IPS-20b (cell line): ENCODE measurements at regions not wholly inside any gene's neighbourhood (a gene's known extent, or its start where the extent isn't known, plus 50 kb on each side); places are given as distances from the start of the nearest gene placed in this dataset.

Source experiments
- H3K27ac ChIP-seq: one replicate; pipeline ENCODE4 v1.5.1; 2013; ENCODE audit warnings: low read length
- H3K27me3 ChIP-seq: 2 replicates; pipeline ENCODE4 v1.6.1; 2013; ENCODE audit warnings: mild to moderate bottlenecking, low read length, inconsistent platforms; ENCODE audit not compliant: insufficient read depth
- H3K36me3 ChIP-seq: 2 replicates; pipeline ENCODE4 v1.6.1; 2013; ENCODE audit warnings: low read depth, mild to moderate bottlenecking, inconsistent platforms, low read length, moderate library complexity; ENCODE audit not compliant: insufficient read depth
- H3K4me1 ChIP-seq: 2 replicates; pipeline ENCODE4 v1.6.1; 2013; ENCODE audit warnings: mild to moderate bottlenecking, control low read depth, inconsistent platforms, low read length, moderate library complexity; ENCODE audit not compliant: insufficient read depth
- H3K4me3 ChIP-seq: 2 replicates; pipeline ENCODE4 v1.5.1; 2013; ENCODE audit warnings: mild to moderate bottlenecking, low read length, inconsistent platforms
- H3K9ac ChIP-seq: 2 replicates; pipeline ENCODE4 v1.6.1; 2013; ENCODE audit warnings: low read depth, mild to moderate bottlenecking, inconsistent platforms, low read length, moderate library complexity
- H3K9me3 ChIP-seq: 2 replicates; pipeline ENCODE4 v1.6.1; 2013; ENCODE audit warnings: mild to moderate bottlenecking, low read depth, low read length, inconsistent platforms; ENCODE audit not compliant: insufficient read depth

DNA sequence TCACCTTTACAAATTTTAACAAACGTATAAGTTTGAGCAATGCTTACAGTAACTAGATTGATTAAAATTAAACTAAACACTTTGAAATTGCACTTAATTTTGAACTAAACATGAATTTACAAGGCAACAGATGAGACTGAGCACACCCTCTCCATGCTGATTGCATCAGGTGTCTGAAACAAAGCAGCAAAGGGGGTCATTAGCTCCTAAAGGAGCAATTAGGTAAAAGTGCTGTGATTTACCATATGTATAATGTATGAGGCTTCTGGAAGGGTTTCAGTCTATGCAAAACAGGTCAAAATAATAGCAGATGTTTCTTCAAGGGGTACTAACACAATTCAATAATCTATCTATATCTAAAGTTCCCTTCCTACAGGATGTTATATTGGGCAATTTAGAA is 98.8 kb upstream of the LMNTD1 start:
- Histone ChIP-seq H3K27ac (no peak overlapping the region), H3K36me3 (no peaks in the 10 kb centered on the region), H3K9me3 (no peaks in the 10 kb centered on the region), H3K27me3 (no peaks in the 10 kb centered on the region), H3K4me1 (peaks cover 8% of the 10 kb centered on the region), H3K4me3 (no peak overlapping the region), H3K9ac (no peak overlapping the region)

DNA sequence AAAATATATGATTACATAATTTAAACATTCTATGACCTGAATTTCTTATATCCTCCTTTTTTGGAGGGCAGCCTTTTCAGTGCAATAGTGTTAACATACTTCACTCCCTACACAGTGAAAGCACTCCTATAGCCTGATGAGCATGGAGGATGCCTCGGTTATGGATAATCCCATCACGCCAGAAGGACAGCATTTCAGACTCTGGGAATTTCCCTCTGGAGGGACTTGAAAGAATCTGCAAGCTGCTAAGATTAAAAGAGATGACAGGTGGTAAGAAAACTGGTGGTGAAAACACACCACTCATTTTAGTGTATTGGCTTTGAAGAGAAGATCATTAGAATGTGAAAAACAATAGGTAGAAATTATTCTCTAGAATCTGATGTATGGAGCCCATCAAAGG is 99.3 kb upstream of the LMNTD1 start:
- Histone ChIP-seq H3K36me3 (no peaks in the 10 kb centered on the region), H3K4me3 (no peak overlapping the region), H3K9ac (no peak overlapping the region), H3K27ac (no peak overlapping the region), H3K4me1 (peaks cover 8% of the 10 kb centered on the region), H3K9me3 (no peaks in the 10 kb centered on the region), H3K27me3 (no peaks in the 10 kb centered on the region)

DNA sequence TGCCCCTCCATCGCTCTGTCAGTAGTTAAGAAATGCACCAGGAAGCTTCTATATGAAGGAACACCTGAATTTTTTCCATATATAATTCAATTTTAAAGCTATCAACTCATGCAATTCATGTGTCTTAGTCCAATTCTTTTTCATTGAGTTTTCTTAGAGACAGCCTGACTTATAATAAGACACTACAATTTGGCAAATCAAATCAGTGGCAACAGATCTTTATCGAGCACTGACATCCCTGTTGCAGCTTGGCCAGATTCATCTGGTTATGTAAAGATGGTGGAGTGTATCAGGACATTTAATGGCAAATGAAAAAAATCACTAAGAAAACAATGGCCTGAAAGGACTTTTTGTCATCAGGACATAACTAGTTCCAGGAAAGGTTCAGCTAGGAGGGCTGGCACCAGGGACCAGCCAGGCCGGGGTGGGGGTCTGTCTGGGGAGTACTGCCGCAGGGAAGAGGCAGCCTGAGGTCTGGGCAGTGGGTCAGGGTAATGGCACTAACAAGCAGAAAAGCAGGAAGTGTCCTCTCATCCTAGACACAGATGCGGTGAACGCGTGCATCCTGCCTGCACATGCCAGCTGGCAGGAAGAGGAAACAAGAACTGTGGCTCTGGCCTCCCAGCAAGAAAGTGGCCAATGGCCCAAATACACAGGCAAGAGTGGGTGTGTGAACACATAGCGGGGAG is 100.5 kb upstream of the LMNTD1 start:
- Histone ChIP-seq H3K27me3 (no peaks in the 10 kb centered on the region), H3K9me3 (no peaks in the 10 kb centered on the region), H3K36me3 (no peaks in the 10 kb centered on the region), H3K27ac (no peak overlapping the region), H3K4me1 (peaks cover 2% of the 10 kb centered on the region), H3K9ac (no peak overlapping the region), H3K4me3 (no peak overlapping the region)

DNA sequence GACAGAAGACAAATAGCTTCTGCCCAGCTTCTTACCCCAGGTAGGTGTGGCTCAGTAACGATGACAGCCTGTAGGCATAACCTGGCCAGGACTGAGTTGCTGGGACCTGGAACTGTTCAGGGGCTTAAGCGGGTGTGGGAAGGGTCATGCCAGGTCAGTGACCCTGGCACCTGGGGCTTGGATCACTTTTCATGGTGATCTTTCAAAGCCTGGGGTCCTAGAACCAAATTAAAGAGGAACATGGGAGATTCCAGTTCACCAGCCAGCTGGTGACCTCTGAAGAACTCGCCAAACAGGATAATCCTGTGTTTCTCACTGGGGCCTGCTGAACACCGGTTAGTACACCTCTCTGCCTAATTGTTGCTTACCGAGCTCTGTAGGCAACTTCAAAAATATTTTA is 102.6 kb upstream of the LMNTD1 start:
- no peaks in the 10 kb centered on the region for H3K36me3 ChIP-seq
- no peaks in the 10 kb centered on the region for H3K9me3 ChIP-seq
- no peaks in the 10 kb centered on the region for H3K4me1 ChIP-seq
- no peaks in the 10 kb centered on the region for H3K27me3 ChIP-seq
- H3K9ac ChIP-seq, result no peak overlapping the region
- no peak overlapping the region for H3K4me3 ChIP-seq
- H3K27ac ChIP-seq, result no peak overlapping the region

DNA sequence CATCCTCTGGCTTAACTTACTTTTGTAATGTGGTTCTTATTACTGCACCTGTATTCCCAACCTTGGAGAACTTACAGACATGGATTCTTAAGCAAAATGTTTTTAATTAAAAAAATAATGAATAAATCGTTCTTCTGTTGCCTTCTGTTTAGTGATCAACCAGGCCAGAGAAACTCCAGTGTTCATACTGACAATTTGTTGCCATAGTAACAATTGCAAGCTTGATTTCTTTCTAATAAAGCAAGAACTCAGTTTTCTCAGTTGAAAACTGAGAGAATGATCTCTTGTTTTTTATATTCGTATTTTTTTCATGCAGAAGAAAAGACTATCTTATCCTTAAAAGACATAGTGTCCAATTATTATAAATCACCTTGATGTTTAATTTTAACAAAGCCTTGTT is 106.5 kb upstream of the LMNTD1 start:
- H3K27me3 ChIP-seq, result no peaks in the 10 kb centered on the region
- no peaks in the 10 kb centered on the region for H3K9me3 ChIP-seq
- no peak overlapping the region for H3K27ac ChIP-seq
- no peaks in the 10 kb centered on the region for H3K4me1 ChIP-seq
- no peaks in the 10 kb centered on the region for H3K36me3 ChIP-seq
- H3K4me3 ChIP-seq, result no peak overlapping the region
- no peak overlapping the region for H3K9ac ChIP-seq

DNA sequence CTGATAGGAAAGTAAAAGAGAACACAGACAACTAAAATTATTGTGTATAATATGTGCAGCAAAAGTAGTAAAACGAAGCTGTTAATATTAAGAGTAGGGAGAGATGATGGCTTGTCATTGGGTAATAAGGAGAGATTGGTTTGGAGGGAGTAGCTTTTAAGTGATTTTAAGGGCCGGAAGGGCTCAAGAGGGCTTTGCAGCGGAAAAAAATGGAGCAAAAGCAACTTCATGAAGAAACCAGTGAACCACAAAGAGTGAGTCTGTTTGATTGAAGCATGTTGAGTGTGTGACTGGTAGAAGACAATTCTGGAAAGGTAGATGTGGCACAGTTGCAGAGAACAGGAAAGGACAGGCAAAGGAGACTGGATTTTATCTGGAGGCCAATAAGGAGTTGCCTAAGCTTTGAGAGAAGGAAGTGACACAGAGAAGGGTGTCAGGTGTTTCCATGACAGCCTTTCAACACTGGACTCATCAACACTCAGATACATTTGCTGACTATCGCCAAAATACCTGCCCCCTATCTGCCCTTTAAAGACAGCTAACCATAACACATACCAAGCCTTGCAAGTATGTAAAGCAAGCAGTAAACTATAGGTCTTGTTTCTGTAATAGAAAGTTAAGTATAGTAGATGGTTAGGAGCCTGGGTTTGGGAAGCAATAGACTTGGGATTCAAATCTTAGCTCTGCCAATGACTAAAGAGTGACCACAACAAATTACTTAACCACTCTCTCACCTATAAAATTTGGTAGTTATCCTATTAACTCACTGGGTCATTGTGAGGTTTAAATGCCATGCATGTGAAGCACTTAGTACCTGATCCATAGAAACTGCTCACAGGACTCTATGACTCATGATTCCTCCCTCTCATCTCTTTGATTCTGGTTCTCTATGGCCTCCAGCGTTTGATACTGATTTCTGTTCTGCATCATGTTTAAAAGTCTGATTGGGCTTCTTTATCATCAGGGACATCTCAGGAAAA is 117.3 kb upstream of the LMNTD1 start:
- H3K27ac ChIP-seq, result no peak overlapping the region
- no peaks in the 10 kb centered on the region for H3K36me3 ChIP-seq
- H3K9ac ChIP-seq, result no peak overlapping the region
- no peaks in the 10 kb centered on the region for H3K9me3 ChIP-seq
- H3K4me1 ChIP-seq, result peaks cover under 1% of the 10 kb centered on the region; the same call in 1 of the 2 replicates
- H3K27me3 ChIP-seq, result no peaks in the 10 kb centered on the region
- H3K4me3 ChIP-seq, result no peak overlapping the region

DNA sequence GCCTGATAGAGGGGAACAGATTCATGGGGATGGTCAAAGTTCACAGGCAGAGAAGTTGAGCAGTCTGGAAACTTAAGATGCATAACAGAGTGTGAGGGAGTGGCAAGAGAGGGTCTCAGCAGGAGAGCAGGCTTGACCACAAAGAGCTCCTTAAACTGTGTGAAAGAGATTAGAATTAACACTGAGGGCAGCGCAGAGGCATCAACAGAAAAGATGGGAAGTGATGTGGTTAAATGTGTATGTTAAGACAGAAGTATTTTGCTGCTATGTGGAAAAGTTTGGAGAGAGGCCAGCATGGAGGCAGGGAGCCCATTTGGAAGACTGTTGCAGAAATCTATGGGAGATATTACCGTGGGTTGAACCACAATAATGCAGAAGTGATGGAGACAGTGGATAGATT is 122.7 kb upstream of the LMNTD1 start:
- H3K27me3 ChIP-seq, result no peaks in the 10 kb centered on the region
- H3K4me1 ChIP-seq, result peaks cover 6% of the 10 kb centered on the region; the same call in 1 of the 2 replicates
- H3K36me3 ChIP-seq, result no peaks in the 10 kb centered on the region
- no peaks in the 10 kb centered on the region for H3K9me3 ChIP-seq
- no peak overlapping the region for H3K9ac ChIP-seq
- H3K27ac ChIP-seq, result no peak overlapping the region
- H3K4me3 ChIP-seq, result no peak overlapping the region

DNA sequence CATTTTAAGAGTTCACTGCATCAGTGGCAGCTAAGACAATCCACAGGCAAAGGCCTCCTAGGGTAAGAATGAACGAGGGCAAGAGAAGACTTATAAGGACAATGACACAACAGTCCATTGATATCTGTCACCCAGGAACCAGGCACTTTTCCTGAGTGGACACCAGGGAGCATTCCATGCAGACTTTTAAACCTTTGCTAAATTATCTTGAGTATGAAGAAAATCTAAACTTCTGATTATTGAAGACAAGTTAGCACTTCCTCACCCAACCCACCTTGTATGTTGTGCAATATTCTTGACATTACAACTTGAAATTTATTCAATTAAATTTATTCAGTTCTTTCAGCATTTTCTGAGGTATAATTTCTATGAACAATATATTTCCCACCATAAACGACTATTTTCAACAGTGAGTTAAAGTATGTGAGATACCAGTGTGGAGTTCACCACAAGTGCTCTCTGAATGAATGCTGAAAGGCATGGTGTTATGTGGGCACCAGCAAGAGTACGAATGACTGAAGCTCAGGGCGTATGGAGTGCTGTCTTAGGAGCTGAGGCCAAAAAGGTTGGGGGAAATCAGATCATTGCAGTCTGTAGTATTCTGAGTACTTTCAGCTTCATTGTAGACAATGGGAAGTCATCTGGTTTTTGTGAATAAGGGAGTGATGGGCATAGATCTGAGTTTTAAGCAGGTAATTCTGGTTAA is 124.3 kb upstream of the LMNTD1 start:
- H3K36me3 ChIP-seq, result no peaks in the 10 kb centered on the region
- no peaks in the 10 kb centered on the region for H3K27me3 ChIP-seq
- no peak overlapping the region for H3K9ac ChIP-seq
- peaks cover 6% of the 10 kb centered on the region; the same call in 1 of the 2 replicates for H3K4me1 ChIP-seq
- H3K4me3 ChIP-seq, result no peak overlapping the region
- H3K27ac ChIP-seq, result no peak overlapping the region
- H3K9me3 ChIP-seq, result no peaks in the 10 kb centered on the region

DNA sequence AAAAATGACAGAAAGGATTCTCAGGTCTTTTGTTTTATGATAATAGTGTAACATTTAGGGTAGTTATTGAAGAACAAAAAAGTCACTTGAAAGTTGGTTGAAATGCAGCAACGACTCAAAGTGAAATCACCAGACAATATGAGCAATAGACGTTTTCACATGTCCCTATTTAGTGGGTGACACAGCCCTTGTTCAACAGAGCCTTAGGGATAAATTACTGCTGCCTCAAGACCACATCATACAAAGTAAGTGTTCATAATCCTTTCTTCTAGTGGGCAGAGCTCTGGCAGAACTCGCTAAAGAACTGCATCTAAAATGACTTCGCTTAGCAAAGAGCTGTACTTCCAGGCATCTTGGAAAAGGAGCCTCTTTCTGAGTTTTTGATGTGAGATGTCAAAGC is 128.5 kb upstream of the LMNTD1 start:
- H3K36me3 ChIP-seq, result no peaks in the 10 kb centered on the region
- no peaks in the 10 kb centered on the region for H3K9me3 ChIP-seq
- H3K4me1 ChIP-seq, result peaks cover 2% of the 10 kb centered on the region; the same call in 1 of the 2 replicates
- no peaks in the 10 kb centered on the region for H3K27me3 ChIP-seq
- no peak overlapping the region for H3K9ac ChIP-seq
- H3K4me3 ChIP-seq, result no peak overlapping the region
- no peak overlapping the region for H3K27ac ChIP-seq

DNA sequence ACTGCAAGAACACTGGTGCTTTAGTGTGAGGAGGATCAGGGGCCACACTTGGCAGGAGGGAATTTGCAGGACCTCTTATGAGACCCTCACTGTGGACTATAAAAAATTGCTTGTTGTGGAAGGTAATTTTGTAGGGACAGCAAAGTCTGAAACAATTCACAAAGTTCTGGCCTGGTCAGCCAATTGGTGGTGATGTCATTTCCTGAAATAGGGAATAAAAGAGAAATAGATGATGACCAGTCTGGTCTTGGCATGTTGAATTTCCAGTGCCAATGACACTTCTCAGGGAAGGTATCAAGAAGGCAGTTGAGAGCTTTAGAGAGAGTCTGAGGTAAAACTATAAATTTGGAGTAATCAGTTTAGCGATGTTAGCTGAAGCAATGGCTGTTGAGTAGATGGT is 129.3 kb upstream of the LMNTD1 start:
- H3K36me3 ChIP-seq, result no peaks in the 10 kb centered on the region
- H3K4me3 ChIP-seq, result no peak overlapping the region
- no peak overlapping the region for H3K9ac ChIP-seq
- H3K4me1 ChIP-seq, result peaks cover 2% of the 10 kb centered on the region; the same call in 1 of the 2 replicates
- H3K27ac ChIP-seq, result no peak overlapping the region
- no peaks in the 10 kb centered on the region for H3K9me3 ChIP-seq
- no peaks in the 10 kb centered on the region for H3K27me3 ChIP-seq

DNA sequence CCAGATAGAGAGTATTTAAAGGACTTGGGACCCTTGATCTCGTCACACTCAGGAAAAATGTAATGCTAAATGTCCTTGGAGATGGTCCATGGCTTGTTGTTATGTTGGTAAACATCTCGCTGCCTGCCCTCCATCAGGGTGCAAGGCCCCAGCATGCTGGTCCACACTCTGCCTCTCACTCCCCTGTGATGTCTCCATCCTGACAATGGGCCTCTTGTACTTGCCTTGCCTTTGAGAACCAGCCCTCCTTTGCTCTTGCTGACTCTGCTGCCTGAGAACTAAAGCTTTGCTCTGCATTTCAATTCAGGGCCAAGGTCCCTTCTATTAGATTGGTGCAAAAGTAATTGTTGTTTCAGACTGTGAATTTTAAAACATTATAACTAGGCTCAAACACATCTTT is 131.0 kb upstream of the LMNTD1 start:
- H3K4me1 ChIP-seq, result peaks cover under 1% of the 10 kb centered on the region; the same call in 1 of the 2 replicates
- no peak overlapping the region for H3K27ac ChIP-seq
- no peaks in the 10 kb centered on the region for H3K36me3 ChIP-seq
- H3K9me3 ChIP-seq, result no peaks in the 10 kb centered on the region
- H3K9ac ChIP-seq, result no peak overlapping the region
- no peak overlapping the region for H3K4me3 ChIP-seq
- no peaks in the 10 kb centered on the region for H3K27me3 ChIP-seq
